Kidney capillary endothelial cell (primary cell): ENCODE measurements at regions not wholly inside any gene's neighbourhood (a gene's known extent, or its start where the extent isn't known, plus 50 kb on each side); places are given as distances from the start of the nearest gene placed in this dataset.

Source experiments
- DNase-seq: peaks from one replicate; pipeline ENCODE4 v3.0.0-alpha.2; 2018; ENCODE audit warnings: low spot score

- peak; percentile 96 for DNase-seq
Measured at GRCh38 chr4:56757821-56758411, 63.6 kb downstream of the SPINK2 start.

- peak; percentile 73 for DNase-seq
Measured at GRCh38 chr4:56757261-56757746, 64.2 kb downstream of the SPINK2 start.

GRCh38 chr4:56755901-56756300, 65.6 kb downstream of the SPINK2 start:
- no peak for DNase-seq

GRCh38 chr4:56752985-56753384, 68.5 kb downstream of the SPINK2 start:
- no peak for DNase-seq

GRCh38 chr4:56750231-56750630, 69.1 kb upstream of the HOPX start:
- no peak for DNase-seq

GRCh38 chr4:56748271-56748670, 67.2 kb upstream of the HOPX start:
- DNase-seq = no peak

GRCh38 chr4:56746639-56747038, 65.5 kb upstream of the HOPX start:
- DNase-seq = no peak

- no peak for DNase-seq
Measured at GRCh38 chr4:56745042-56745441, 63.9 kb upstream of the HOPX start.

GRCh38 chr4:56744030-56744429, 62.9 kb upstream of the HOPX start:
- DNase-seq = no peak

GRCh38 chr4:56743550-56743949, 62.5 kb upstream of the HOPX start:
- no peak for DNase-seq

- DNase-seq = no peak
Measured at GRCh38 chr4:56742080-56742871, 61.2 kb upstream of the HOPX start.

GRCh38 chr4:56741595-56741994, 60.5 kb upstream of the HOPX start:
- DNase-seq = no peak

- DNase-seq = no peak
Measured at GRCh38 chr4:56739066-56739777, 58.1 kb upstream of the HOPX start.

- DNase-seq = no peak
Measured at GRCh38 chr4:56737666-56738065, 56.6 kb upstream of the HOPX start.

GRCh38 chr4:56733352-56733751, 52.3 kb upstream of the HOPX start:
- DNase-seq = no peak

- DNase-seq = no peak
Measured at GRCh38 chr4:56732301-56732700, 51.2 kb upstream of the HOPX start.

- no peak for DNase-seq
Measured at GRCh38 chr4:56731857-56732256, 50.8 kb upstream of the HOPX start.
